UCSD-AML1 (cell line): ENCODE measurements at regions not wholly inside any gene's neighbourhood (a gene's known extent, or its start where the extent isn't known, plus 50 kb on each side); places are given as distances from the start of the nearest gene placed in this dataset.

Experiments
- DNase-seq: peaks from one replicate; lab custom pipeline; 2025; ENCODE audit not compliant: unreplicated experiment; lab: John Stamatoyannopoulos, UW

DNA sequence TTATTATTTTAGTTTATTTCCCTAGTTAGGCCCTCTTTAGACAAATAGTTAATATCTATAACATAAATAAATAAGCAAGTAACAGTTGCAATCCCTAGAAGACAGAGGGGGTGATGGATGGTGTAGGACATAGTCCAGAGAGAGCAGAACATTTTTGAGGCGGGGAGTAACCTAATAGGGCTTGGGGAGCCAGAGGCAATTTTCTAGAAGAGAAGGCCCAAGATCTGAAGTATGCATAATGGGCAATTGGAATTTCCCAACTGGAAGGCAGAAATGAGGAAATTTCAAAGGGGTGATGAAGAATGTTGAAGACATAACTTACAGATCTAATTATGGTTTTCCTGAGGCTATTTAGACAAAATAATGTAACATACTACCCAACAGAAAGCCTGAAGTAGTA, 525.7 kb downstream of the TUSC7 start:
- DNase-seq = no peak

DNA sequence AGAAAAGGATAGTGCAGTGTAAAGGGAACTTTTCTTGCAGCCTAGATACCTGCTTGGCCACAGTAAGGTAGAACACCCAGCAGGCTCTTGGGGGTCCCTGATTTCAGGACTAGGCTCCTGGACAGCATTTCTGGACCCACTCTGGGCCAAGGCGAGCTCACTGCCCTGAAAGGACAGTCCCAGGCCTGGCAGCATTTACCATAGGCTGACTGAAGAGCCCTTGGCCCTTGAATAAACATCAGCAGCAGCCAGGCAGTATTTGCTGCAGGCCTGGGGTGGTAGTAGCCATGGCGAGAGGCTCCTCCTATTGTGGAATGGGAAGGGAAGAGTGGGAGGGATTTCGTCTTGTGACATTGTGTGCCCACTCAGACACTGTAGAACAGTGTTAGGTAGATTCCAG, 529.2 kb downstream of the TUSC7 start:
- DNase-seq = no peak

GRCh38 chr3:117243657-117244056, 534.1 kb downstream of the TUSC7 start:
- no peak for DNase-seq

GRCh38 chr3:117246771-117247555, 537.4 kb downstream of the TUSC7 start:
- no peak for DNase-seq

DNA sequence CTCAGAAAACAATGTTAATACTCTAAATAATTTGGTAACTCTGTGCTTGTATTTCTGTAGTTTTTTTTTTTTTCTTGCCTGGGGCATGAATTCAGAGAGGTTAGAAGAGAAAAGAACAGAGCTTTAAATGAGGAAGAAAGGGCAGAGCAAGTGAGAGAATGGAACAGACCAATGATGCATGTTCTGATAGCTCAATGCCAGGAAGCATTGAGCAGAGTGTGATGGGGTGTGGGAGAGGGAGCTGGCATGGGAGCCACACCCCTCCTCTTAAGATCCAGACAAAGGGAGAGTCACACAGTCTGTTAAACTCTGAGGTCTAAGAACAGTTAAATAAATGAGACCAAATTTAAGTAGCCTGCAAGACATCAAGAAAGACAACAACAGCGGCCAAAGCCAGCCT, 538.6 kb downstream of the TUSC7 start:
- DNase-seq = no peak

- no peak for DNase-seq
Observed at GRCh38 chr3:117252208-117252607, 542.6 kb downstream of the TUSC7 start.

DNA sequence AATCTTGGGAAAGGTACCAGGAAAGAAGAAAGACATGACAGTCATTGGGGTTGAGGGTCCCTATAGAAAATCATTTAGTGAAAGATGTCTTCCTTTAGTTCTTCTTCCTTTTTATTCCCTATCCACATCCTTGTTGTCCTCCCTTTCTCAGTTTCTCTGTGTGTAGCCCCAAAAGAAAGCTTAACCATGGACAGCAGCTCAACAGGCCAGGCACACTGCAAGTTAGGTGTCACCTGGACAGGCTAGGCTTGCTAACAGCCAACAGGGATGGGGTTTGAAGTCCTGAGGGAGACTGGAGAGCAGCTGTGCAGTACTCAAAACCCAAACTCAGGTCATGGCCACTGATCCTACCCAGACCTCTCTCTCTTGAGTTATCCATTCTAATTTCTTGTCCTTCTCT, 543.1 kb downstream of the TUSC7 start:
- no peak for DNase-seq

DNA sequence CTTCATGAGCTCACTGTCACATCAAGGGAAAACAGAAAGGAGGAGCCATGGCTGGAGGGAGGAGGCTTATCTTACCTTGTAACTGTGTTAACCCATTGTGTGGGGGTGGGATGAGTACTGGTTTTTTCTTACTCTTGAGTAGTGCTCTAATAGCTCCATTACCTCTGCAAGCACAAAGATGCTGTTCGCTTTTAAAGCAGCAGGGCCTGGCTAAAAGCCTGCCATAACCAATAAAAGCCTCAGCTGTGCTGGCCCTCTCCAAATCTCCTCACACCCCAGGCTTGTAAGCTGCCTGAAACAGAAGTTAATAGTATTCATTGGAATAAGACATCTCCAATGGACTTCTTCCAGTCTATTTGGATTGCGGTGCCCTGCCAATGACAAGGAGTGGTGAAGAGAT, 544.1 kb downstream of the TUSC7 start:
- DNase-seq = no peak

DNA sequence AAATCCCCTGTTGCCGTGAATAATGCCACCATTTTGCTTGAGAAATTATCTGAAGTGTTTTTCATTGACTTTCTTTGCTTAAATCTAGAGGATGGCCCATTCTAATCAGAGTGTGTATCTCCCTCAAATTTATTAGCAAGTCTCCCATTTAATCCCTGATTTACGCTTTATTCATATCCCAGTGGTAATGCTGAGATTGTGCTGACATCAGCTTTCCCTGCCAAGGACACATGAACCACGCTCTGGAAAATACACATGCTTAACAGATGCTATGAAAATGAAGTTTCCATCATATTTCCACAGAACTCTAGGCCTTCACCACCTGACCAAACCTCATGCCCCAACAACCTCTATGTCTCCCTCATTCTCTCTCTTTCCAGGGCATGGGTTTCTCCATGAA, 545.4 kb downstream of the TUSC7 start:
- no peak for DNase-seq

GRCh38 chr3:117255736-117256135, 546.2 kb downstream of the TUSC7 start:
- no peak for DNase-seq

GRCh38 chr3:117261983-117262421, 552.4 kb downstream of the TUSC7 start:
- DNase-seq = no peak

DNA sequence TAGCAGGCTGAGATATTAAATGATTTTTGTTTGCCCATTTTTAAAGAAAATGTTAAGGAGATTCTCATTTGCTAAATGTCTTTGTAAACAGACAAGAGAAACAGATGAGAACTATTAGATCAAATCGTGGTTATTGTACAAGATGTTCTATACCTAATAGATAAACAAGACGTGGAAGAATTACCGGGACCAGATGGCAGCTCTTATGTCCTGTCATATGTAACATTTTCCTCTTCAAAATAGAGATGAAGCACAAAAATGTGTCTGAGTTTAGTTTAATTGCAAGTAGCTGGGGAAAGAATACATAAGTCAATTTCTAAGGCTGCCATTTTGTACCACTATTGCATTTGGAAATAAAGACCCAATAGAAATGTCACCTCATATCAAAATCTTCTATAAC, 553.7 kb downstream of the TUSC7 start:
- DNase-seq = no peak

DNA sequence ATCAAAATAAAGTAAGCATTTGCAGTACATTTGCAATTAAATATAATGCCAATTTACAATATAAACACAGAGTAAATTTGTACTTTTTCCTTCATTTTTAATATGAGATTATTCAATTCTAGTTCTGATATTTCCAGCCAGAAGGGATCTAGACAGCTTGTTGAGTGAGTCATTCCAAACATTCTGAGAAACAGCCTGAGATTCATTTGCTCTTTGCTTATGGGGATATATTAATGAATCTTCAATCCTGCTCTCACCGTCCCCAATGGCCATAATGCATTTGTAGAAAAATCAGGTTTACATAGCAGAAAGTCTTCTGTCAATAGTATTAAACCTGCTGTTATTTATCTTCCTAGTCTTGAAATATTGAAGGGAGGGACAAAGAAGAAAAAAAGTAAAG, 554.2 kb downstream of the TUSC7 start:
- DNase-seq = no peak

GRCh38 chr3:117264204-117264994, 554.8 kb downstream of the TUSC7 start:
- no peak for DNase-seq

- DNase-seq = no peak
Observed at GRCh38 chr3:117266806-117267205, 557.2 kb downstream of the TUSC7 start.

GRCh38 chr3:117268318-117268717, 558.7 kb downstream of the TUSC7 start:
- no peak for DNase-seq

- DNase-seq = no peak
Observed at GRCh38 chr3:117272274-117272673, 562.7 kb downstream of the TUSC7 start.

DNA sequence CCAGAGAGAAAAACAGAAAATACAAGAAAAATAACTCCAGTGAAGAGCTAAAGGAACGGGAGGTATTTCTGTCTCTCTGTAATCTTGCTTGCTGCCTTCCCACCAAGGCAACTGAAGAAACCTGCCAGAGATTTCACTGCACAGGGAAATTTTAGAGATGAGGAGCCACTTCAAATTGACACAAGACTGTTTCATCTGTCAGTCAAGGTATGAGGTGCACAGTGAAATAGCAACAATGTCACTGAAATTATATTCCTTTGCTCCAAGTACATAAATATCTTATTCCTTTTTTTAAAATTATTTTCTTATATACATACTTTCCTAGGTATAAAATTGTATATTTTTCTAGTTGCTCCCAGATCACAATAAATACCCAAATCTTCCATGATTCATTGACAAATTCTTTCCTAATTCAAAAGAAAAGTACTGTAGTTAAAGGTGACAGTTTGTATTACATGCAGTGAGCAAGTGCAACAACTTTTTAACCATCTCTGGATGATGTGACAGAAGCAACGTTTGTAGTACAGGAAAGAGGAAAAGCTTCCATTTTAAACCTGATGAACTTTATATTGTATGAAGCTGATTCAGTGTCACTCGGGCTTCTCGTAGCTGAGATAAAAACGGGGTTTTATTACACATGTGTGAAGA, 563.4 kb downstream of the TUSC7 start:
- no peak for DNase-seq

- DNase-seq = no peak
Observed at GRCh38 chr3:117277816-117278215, 568.2 kb downstream of the TUSC7 start.

- no peak for DNase-seq
Observed at GRCh38 chr3:117278424-117279190, 569.0 kb downstream of the TUSC7 start.

GRCh38 chr3:117281371-117281770, 571.8 kb downstream of the TUSC7 start:
- no peak for DNase-seq
